Activated T-helper 9 cell treated with anti-CD3 and anti-CD28 coated beads, Interleukin-2, amount 50 U/mL, for 16 hours (primary cell): ENCODE measurements at regions not wholly inside any gene's neighbourhood (a gene's known extent, or its start where the extent isn't known, plus 50 kb on each side); places are given as distances from the start of the nearest gene placed in this dataset.

ENCODE experiments used
- DNase-seq: peaks from one replicate; pipeline ENCODE4 v3.0.0-alpha.2; 2020; ENCODE audit warnings: low read depth

GRCh38 chr2:240347373-240347940 is 88.0 kb upstream of the GPC1 start:
- no peak for DNase-seq

GRCh38 chr2:240347949-240348500 is 87.4 kb upstream of the GPC1 start:
- no peak for DNase-seq

- no peak for DNase-seq
Measured at GRCh38 chr2:240348522-240348921, 86.9 kb upstream of the GPC1 start.

GRCh38 chr2:240349133-240350005 is 86.1 kb upstream of the GPC1 start:
- DNase-seq, result no peak

GRCh38 chr2:240350006-240350355 is 85.5 kb upstream of the GPC1 start:
- no peak for DNase-seq

- DNase-seq, result no peak
Measured at GRCh38 chr2:240350696-240351087, 84.8 kb upstream of the GPC1 start.

GRCh38 chr2:240351088-240351741 is 84.2 kb upstream of the GPC1 start:
- no peak for DNase-seq

GRCh38 chr2:240351826-240352426 is 83.5 kb upstream of the GPC1 start:
- DNase-seq, result no peak

- DNase-seq, result no peak
Measured at GRCh38 chr2:240353086-240353798, 82.2 kb upstream of the GPC1 start.

- DNase-seq, result no peak
Measured at GRCh38 chr2:240353944-240354343, 81.5 kb upstream of the GPC1 start.

GRCh38 chr2:240355001-240355891 is 80.2 kb upstream of the GPC1 start:
- DNase-seq, result no peak

GRCh38 chr2:240355962-240356361 is 79.5 kb upstream of the GPC1 start:
- no peak for DNase-seq

GRCh38 chr2:240356700-240357640 is 78.5 kb upstream of the GPC1 start:
- DNase-seq, result no peak

GRCh38 chr2:240357641-240358012 is 77.8 kb upstream of the GPC1 start:
- no peak for DNase-seq

- no peak for DNase-seq
Measured at GRCh38 chr2:240358080-240358479, 77.4 kb upstream of the GPC1 start.

GRCh38 chr2:240358821-240359397 is 76.6 kb upstream of the GPC1 start:
- DNase-seq, result no peak

- no peak for DNase-seq
Measured at GRCh38 chr2:240359695-240360094, 75.8 kb upstream of the GPC1 start.

GRCh38 chr2:240360645-240361475 is 74.6 kb upstream of the GPC1 start:
- DNase-seq, result no peak
